RWPE2 (cell line): ENCODE measurements at regions not wholly inside any gene's neighbourhood (a gene's known extent, or its start where the extent isn't known, plus 50 kb on each side); places are given as distances from the start of the nearest gene placed in this dataset.

Experiments
- ATAC-seq: fragments of 200-7000 bp; cut with Tn5 transposase; 3 replicates; pipeline ENCODE4 v1.9.1; 2021; ENCODE audit warnings: low read depth
- DNase-seq: peaks from one replicate; pipeline ENCODE4 v3.0.0-alpha.2; 2020; ENCODE audit warnings: low spot score
- H3K27ac ChIP-seq: fragments of 450-650 bp; 2 replicates; pipeline ENCODE4 v1.5.1; 2017; ENCODE audit warnings: mild to moderate bottlenecking; ENCODE audit not compliant: poor library complexity, severe bottlenecking
- H3K27me3 ChIP-seq: fragments of 250-450 bp; sonication (Bioruptor Pico); 2 replicates; pipeline ENCODE4 v1.5.1; 2021; ENCODE audit warnings: mild to moderate bottlenecking, moderate library complexity; ENCODE audit not compliant: insufficient read depth, poor library complexity, severe bottlenecking
- H3K36me3 ChIP-seq: fragments of 250-450 bp; sonication (Bioruptor Pico); 2 replicates; pipeline ENCODE4 v1.5.1; 2020; ENCODE audit warnings: low read depth, mild to moderate bottlenecking, moderate library complexity
- H3K4me1 ChIP-seq: fragments of 250-450 bp; sonication (Bioruptor Pico); 2 replicates; pipeline ENCODE4 v1.5.1; 2021; ENCODE audit warnings: mild to moderate bottlenecking, moderate library complexity; ENCODE audit not compliant: insufficient read depth, poor library complexity, severe bottlenecking
- H3K4me3 ChIP-seq: fragments of 250-450 bp; sonication (Bioruptor Pico); 2 replicates; pipeline ENCODE4 v1.5.1; 2021; ENCODE audit warnings: mild to moderate bottlenecking, moderate library complexity; ENCODE audit not compliant: severe bottlenecking
- H3K9me3 ChIP-seq: fragments of 250-450 bp; sonication (Bioruptor Pico); 2 replicates; pipeline ENCODE4 v1.5.1; 2021; ENCODE audit warnings: mild to moderate bottlenecking, moderate library complexity; ENCODE audit not compliant: severe bottlenecking
- CTCF ChIP-seq: fragments of 450-650 bp; IDR thresholded peaks from one replicate; pipeline ENCODE4 v1.5.1; 2017; ENCODE audit warnings: mild to moderate bottlenecking, moderate library complexity; ENCODE audit not compliant: poor library complexity, severe bottlenecking

DNA sequence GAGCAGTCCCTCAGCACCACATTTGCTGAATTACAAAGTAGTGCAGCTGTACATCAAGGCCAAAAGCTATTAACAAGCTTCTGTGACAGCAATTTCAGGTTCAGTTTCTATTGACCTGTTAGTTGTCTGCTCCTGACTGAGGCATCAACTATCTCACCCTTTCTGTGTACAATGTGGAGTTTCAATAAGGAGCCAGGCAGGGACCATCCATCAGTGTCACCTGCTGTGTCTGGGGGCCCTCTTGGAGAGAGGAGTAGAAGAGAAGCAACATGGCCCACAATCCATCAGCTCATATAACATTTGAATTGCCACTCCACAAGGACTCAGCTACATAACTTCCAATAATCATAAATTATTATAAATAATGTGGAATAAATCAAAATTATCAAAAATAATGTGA is 72.3 kb upstream of the CCDC196 start:
- DNase-seq, result no peak

DNA sequence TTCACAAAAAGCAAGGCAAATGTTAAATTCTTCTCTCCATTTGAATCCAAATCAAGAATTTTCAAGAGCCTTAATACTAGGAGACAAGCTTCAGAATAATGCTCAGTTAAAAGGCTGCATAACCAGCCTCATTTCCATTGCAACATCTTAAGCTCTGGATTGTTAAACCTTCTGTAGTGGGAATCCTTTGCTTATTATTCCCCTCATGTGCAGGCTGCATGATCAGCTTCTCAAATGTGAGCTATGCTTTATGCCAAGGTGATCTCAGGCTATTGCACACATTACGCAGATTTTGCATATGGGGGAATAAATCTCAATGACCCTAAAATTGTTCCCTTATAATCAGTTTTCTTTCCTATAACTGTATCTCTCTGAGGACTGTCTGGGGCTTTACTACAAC is 71.7 kb upstream of the CCDC196 start:
- no peaks in the 10 kb centered on the region for H3K27me3 ChIP-seq
- DNase-seq (no peak), ATAC-seq (no peak)
- no peak for TF ChIP-seq CTCF
- no peak overlapping the region for H3K4me3 ChIP-seq
- no peaks in the 10 kb centered on the region for H3K36me3 ChIP-seq
- no peaks in the 10 kb centered on the region for H3K4me1 ChIP-seq
- H3K27ac ChIP-seq, result no peak overlapping the region
- H3K9me3 ChIP-seq, result no peaks in the 10 kb centered on the region

More for the DNA sequence above, 72.3 kb upstream of the CCDC196 start:
- H3K4me1 ChIP-seq, result no peaks in the 10 kb centered on the region
- no peaks in the 10 kb centered on the region for H3K27me3 ChIP-seq
- H3K27ac ChIP-seq, result no peak overlapping the region
- no peaks in the 10 kb centered on the region for H3K9me3 ChIP-seq
- TF ChIP-seq CTCF, result no peak
- no peak for ATAC-seq
- no peaks in the 10 kb centered on the region for H3K36me3 ChIP-seq
- no peak overlapping the region for H3K4me3 ChIP-seq

GRCh38 chr14:66420251-66421006 is 65.7 kb upstream of the CCDC196 start:
- H3K4me1 ChIP-seq, result no peaks in the 10 kb centered on the region
- no peak overlapping the region for H3K27ac ChIP-seq
- no peak for DNase-seq
- H3K36me3 ChIP-seq, result no peaks in the 10 kb centered on the region
- no peak overlapping the region for H3K4me3 ChIP-seq
- no peaks in the 10 kb centered on the region for H3K9me3 ChIP-seq
- no peak for TF ChIP-seq CTCF
- ATAC-seq, result no peak
- no peaks in the 10 kb centered on the region for H3K27me3 ChIP-seq

DNA sequence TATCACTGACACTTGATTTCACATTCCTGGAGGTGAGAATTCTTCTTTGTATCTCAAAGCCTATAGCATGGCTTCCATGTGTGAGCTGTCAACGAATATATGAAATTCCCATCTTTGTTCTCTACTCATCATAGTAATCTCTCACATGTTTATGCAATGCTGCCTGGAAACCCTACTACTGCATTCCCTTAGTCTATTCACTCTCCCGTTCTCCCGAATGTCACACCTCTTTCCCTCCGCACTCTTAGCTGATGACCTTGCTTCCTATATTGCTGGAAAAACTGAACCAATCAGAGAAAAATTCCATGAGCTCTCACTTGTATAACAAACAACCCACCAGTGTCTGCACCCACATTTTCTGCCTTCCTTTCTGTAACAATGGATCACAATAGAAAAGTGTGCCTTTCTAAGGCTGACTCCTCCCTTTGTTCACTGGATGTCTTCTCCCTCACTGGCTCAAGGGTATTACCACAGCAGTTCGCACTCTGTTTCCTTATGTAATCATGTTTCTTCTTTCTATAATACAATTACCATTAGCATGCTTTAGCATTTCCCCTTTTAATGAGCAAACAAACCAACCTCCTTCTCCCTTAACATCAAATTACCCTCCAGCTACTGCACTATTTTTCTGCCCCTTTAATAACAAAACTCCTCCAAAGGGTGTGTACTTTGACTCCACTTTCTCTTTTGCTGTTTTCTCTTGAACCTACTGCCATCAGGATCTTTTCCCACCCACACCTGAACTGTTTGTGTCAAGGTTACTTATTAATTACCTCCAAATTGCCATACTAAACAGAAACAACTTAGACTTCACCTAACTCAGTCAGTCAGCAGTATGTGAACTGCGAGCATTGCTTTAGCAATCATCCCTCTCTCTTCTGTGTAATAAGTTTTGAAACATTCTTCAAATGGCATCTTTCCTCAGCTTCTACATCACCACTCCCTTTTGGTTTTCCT is 63.9 kb upstream of the CCDC196 start:
- no peak for DNase-seq
- Histone ChIP-seq H3K4me3 (no peak overlapping the region), H3K4me1 (no peaks in the 10 kb centered on the region), H3K27me3 (no peaks in the 10 kb centered on the region), H3K9me3 (no peaks in the 10 kb centered on the region), H3K27ac (no peak overlapping the region), H3K36me3 (no peaks in the 10 kb centered on the region)
- TF ChIP-seq CTCF, result no peak
- ATAC-seq, result no peak

- TF ChIP-seq CTCF, result no peak
- DNase-seq, result no peak
- peak; percentile 51; the same call in 1 of the 3 replicates for ATAC-seq
These were observed 60.8 kb upstream of the CCDC196 start for GRCh38 chr14:66425402-66425801.

More at GRCh38 chr14:66425402-66425801, 60.8 kb upstream of the CCDC196 start:
- no peaks in the 10 kb centered on the region for H3K4me1 ChIP-seq
- H3K36me3 ChIP-seq, result no peaks in the 10 kb centered on the region
- no peaks in the 10 kb centered on the region for H3K9me3 ChIP-seq
- H3K4me3 ChIP-seq, result no peak overlapping the region
- H3K27me3 ChIP-seq, result no peaks in the 10 kb centered on the region
- H3K27ac ChIP-seq, result no peak overlapping the region
